DMS 273 (cell line): ENCODE measurements at regions not wholly inside any gene's neighbourhood (a gene's known extent, or its start where the extent isn't known, plus 50 kb on each side); places are given as distances from the start of the nearest gene placed in this dataset.
"Not testable (repeated sequence)": the region's sequence is repeated elsewhere in the genome, so short reads cannot be mapped to it uniquely, and the experiment has no call there.

ENCODE experiments used
- DNase-seq: peaks from one replicate; lab custom pipeline; 2025; ENCODE audit not compliant: unreplicated experiment; lab: John Stamatoyannopoulos, UW

- no peak for DNase-seq
These were observed 209.4 kb upstream of the PRSS1 start for GRCh38 chr7:142539901-142540300.

- no peak for DNase-seq
These were observed 211.5 kb upstream of the PRSS1 start for GRCh38 chr7:142537760-142538159.

- DNase-seq, result peak; percentile 71
These were observed 214.0 kb upstream of the PRSS1 start for GRCh38 chr7:142535123-142535779.

- DNase-seq, result no peak
These were observed 214.5 kb upstream of the PRSS1 start for GRCh38 chr7:142534726-142535122.

GRCh38 chr7:142533920-142534319 is 215.4 kb upstream of the PRSS1 start:
- DNase-seq, result no peak

GRCh38 chr7:142529591-142529990 is 219.7 kb upstream of the PRSS1 start:
- DNase-seq, result no peak

GRCh38 chr7:142528608-142529408 is 220.5 kb upstream of the PRSS1 start:
- DNase-seq, result no peak

GRCh38 chr7:142523821-142524460 is 225.3 kb upstream of the PRSS1 start:
- DNase-seq, result no peak

GRCh38 chr7:142522735-142523134 is 226.5 kb upstream of the PRSS1 start:
- no peak for DNase-seq

GRCh38 chr7:142520885-142521284 is 228.4 kb upstream of the PRSS1 start:
- DNase-seq, result peak; percentile 3

- not testable (repeated sequence) for DNase-seq
These were observed 228.8 kb upstream of the PRSS1 start for GRCh38 chr7:142520455-142520854.

GRCh38 chr7:142519079-142520078 is 229.9 kb upstream of the PRSS1 start:
- DNase-seq, result no peak

GRCh38 chr7:142516038-142516501 is 233.2 kb upstream of the PRSS1 start:
- peak; percentile 70 for DNase-seq

GRCh38 chr7:142514716-142515115 is 234.6 kb upstream of the PRSS1 start:
- DNase-seq, result not testable (repeated sequence)

GRCh38 chr7:142513178-142513955 is 235.9 kb upstream of the PRSS1 start:
- DNase-seq, result no peak

GRCh38 chr7:142511801-142512200 is 237.5 kb upstream of the PRSS1 start:
- DNase-seq, result no peak

GRCh38 chr7:142511374-142511773 is 237.9 kb upstream of the PRSS1 start:
- no peak for DNase-seq

- DNase-seq, result not testable (repeated sequence)
These were observed 240.0 kb upstream of the PRSS1 start for GRCh38 chr7:142509235-142509634.

GRCh38 chr7:142508251-142508650 is 241.0 kb upstream of the PRSS1 start:
- no peak for DNase-seq

- no peak for DNase-seq
These were observed 241.5 kb upstream of the PRSS1 start for GRCh38 chr7:142507799-142508198.
